ENCODE measurements at regions not wholly inside any gene's neighbourhood (a gene's known extent, or its start where the extent isn't known, plus 50 kb on each side); places are given as distances from the start of the nearest gene placed in this dataset.
"Not testable (repeated sequence)": the region's sequence is repeated elsewhere in the genome, so short reads cannot be mapped to it uniquely, and the experiment has no call there.

DNA sequence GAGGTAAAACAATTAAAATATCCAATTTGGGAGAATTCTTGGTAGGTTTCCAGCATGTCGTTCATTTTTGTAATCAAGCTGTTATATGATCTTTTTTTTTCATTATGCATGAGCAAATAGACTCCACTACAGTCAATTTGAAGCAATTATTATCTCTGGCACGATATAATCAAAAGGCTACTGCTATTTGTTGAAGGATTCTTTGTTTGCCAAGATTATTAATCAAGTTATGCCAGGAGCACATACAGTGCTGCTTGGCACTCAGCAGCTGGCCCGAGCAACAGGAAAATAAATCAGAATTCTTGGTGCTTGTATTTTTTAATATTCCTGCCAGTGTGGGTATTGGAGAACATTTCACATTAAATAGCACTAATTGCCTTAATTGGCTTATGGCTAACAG lies 279.5 kb downstream of the RND3 start:
- DNase-seq: peak; percentile 98

DNA sequence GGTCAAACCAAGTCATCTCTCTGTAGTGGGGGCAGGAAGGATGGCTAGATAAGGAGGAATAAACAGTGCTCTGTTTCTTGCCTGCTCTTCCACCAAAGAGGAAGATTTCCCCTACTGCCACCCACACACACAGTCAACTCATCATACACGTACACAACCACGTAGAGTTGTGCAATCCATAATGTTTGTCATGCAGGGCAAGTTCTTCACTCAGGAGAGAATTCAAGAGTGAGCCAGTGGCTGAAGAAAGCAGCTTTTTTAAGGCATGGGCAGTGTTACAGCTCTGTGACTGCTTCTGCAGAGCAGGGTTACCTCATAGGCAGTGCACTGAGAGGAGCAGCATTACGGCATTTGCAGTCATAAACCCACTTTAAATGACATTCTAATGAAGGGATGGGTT lies 283.0 kb downstream of the RND3 start:
- no peak for DNase-seq

DNA sequence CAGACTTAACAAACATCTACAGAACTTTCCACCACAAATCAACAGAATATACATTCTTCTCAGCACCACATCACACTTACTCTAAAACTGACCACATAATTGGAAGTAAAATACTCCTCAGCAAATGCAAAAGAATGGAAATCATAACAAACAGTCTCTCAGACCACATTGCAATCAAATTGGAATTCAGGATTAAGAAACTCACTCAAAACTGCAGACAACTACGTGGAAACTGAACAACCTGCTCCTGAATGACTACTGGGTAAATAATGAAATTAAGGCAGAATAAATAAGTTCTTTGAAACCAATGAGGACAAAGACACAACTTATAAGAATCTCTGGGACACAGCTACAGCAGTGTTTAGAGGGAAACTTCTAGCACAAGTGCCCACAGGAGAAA lies 292.7 kb downstream of the RND3 start:
- not testable (repeated sequence) for DNase-seq

DNA sequence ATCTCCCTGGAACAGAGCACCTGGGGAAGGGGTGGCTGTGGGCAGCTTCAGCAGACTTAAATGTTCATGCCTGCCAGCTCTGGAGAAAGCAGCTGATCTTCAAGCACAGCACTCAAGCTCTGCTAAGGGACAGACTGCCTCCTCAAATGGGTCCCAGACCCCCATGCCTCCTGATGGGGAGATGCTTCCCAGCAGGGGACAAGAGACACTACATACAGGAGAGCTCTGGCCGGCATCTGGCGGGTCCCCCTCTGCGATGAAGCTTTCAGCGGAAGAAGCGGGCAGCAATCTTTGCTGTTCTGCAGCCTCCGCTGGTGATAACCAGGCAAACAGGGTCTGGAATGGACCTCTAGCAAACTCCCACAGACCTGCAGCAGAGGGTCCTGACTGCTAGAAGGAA lies 294.8 kb downstream of the RND3 start:
- DNase-seq: no peak

DNA sequence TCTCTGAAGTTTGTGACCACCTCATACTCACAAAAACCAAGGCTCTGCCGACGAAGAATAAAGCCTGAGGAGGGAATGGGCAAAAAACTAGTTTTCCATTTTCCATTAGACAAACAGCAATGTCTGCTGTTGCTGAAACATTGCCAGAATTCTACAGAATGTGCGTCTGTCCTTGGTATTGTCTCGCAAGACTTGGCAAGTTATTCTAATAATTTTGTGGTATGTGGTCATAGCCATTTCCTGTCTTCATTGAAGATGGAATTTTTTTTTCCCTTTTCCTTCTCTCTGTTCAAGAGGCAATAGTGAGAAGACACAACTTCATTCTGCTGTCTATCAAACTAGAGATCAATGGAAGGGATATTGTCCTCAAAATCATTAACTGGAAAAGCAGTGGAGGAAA lies 296.1 kb downstream of the RND3 start:
- no peak for DNase-seq

DNA sequence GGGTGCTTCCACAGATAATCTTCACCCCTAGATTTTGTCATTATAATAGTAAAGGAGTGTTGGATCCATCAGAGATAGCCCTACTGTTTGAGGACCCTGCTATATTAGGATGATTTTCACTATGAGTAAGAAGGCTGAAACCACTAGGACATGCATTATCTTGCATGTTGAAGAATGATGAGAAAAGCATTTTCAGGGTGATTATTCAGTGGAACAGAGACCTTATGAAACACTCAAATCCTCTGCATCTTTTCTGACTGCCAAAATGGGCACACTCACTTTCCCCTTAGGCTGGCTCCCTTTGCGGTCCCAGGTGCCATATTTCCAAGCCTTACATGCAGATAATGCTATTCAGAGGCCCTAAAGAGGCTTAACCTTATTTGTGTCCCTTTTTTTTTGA lies 296.9 kb downstream of the RND3 start:
- DNase-seq: no peak

DNA sequence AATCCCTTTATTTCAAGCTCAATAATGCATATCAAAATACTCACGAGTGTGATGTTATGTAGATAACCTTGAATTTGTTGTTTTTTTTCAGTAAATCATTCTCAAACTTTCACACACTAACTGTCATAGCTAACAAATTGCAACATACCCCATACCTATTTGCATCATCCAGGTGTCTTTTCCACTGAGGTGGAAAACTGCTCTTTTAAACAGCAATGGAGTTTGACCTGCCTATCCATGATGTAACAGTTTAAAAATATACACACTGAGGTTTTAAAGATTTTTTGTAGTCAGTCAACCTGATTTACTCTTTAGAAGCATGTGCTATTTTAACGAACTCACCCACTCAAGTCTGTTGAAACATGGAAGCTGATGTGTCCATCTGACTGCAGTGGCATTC lies 298.7 kb downstream of the RND3 start:
- no peak for DNase-seq

DNA sequence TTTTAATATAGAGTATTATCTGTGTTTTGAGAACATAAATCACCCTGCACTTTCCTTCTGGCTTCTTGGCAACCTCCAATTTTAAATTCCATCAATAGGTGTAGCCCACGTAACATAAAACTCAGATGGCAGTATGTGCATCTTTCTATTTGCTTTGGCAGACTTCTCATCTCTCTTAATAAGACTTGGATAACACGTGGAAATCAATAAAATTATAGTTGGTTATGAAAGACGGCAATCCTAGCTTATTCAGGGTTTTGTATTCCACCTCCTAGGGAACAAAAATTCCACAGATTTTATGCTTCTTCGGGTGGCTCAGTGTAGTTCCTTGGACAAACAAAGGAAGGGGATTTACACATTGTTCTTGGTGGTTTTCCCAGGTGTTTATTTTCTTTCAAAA lies 299.3 kb downstream of the RND3 start:
- no peak for DNase-seq

DNA sequence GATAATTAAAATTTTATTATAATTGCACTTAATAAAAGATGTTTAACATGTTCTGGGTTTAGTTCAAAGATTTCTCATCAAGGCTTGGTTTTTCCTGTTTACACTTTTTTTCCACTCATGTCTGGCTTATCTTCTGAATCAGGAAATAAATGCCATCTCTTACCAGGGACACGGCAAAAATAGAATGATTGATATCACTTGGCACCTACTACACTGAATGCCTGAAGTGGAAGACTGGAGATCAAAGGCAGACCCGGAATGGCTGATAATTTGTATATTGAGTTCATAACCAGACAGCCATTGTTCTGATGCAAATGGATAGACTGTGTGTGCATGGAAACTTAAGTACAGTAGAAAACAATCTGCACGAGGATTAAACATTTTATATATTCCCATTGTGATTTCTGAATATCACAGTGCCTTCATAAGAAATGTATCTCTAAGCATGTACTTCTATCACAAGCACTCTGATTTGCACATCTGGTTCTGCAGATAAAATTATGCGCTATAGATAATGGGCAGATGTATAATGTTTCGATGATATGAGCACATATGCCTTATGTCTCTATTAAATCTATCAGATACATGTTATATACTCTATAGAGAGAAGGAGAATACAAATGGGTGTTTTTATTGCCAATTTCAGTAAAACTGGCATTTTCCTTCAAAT lies 304.8 kb downstream of the RND3 start:
- DNase-seq: peak; percentile 48

DNA sequence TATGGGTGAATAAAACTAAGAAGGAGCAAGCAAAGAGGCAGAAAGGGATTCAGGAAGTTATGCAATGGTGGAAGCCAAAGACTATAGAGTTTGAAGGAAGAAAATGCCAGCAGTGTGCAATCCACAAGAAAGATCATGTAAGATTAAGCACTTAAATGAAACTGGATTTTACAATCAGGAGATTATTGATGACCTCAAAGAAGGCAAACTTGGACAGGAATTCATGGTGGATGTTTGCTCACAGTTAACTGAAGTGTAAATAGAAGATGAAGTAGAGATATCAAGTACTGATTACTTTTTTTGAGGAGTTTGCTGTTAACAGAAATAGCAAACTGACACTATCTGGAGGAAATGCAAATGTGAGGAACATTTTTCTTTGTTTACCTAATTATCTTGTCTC lies 308.9 kb downstream of the RND3 start:
- no peak for DNase-seq

DNA sequence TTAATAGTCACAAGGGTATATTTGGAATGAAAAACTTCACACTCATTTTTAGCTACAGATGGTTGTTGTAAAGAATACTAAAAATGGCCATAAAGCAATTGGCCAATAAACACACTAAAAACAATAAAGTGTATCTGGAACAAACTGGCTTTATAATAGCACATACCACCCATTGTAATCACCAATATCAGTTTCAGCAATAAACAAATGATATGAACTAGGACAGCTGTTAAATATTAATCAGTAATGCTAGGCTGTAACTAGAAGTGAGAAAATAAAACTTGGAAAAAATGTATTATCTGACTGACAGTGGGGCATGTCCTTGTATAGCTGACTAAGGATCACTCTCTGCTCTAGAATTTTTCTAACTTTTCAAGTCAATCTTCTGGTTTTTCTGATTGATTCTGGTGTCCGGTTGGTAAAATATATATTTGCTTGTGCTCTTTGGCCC lies 312.5 kb downstream of the RND3 start:
- DNase-seq: no peak

DNA sequence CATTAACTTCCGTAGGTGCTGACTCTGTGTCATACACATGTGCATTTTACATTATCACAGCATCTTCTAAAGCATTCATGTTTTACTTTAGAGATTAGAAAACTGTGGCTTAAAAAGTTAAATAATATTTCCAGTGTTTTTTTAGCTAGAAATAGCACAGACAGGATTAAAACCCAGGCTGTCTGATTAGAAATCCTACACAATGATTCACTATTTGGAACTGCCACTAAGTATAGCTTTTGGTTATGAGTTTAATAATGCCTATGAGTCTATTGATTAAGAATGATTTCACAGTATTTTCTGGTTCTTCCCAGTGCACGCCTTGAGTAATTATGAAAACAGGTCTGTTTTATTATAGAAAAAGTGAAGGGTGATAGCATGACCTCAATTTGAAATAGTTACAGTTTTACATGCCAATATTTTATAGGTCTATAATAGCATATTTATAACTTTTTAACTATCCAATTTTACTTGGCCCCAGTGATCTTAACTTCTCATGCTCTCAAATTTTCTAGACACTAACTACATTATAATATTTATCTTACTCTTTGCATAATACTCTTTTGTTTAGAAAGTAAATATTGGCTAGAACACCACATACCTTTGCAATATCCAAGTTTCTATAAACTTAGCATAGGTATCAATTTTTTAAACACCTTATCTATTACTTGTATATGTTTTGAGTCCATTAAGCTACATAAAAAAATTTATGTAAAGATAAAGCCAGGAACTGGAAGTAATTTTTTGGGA lies 313.2 kb downstream of the RND3 start:
- no peak for DNase-seq

DNA sequence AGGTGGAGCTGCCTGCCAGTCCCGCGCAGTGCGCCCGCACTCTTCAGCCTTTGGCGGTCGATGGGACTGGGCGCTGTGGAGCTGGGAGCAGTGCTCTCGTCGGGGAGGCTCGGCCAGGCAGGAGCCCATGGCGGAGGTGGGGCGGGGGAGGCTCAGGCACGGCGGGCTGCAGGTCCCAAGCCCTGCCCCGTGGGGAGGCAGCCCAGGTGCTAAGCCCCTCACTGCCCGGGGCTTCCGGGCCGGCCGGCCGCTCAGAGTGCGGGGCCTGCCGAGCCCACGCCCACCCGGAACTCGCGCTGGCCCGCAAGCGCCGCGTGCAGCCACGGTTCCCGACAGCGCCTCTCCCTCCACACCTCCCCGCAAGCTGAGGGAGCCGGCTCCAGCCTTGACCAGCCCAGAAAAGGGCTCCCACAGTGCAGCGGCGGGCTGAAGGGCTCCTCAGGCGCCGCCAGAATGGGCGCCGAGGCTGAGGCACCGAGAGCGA lies 316.4 kb downstream of the RND3 start:
- no peak for DNase-seq

DNA sequence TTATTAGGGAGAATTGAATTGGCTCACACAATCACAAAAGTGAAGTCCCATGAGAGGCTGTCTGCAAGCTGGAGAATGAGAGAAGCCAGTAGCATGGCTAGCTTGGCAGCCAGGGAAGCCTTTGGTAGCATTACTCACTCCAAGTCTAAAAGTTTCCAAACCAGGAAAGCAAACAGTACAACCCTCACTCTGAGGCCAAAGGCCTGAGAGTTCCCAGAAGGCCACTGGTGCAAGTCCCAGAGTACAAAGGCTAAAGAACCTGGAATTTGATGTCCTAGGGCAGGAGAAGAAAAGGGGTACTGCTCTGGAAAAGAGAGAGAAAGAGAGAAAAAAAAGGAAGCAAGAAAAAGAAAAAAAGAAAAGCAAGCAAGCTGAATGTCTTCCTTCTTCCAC lies 318.2 kb downstream of the RND3 start:
- DNase-seq: no peak

DNA sequence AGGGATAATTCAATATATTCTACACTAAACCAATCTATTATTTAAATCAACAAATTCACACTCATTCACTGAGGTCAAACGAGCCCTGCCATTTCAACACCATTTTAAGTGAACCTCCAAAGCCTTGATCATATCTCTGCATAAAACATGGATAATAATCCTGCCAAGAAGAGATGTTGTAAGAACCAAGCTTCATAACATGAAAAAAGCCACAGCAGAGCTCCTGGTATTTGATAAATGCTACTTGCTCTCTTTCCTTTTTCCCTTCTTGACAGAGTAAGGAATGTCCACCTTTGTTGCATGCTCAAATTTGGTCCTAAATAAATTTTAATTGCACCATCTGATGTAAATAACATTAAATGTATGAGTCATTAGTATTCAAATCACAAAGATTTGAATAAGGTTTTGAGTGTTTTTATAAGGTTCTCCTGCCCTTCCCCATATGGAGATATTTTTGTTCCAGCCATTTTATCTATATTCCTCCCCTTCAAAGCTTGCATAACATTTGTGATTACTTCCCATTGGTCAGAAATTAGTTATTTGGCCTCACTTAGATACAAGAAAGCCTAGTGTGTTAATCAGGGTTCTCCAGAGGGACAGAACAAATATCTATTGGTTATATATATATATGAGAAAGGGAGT lies 318.8 kb downstream of the RND3 start:
- no peak for DNase-seq

DNA sequence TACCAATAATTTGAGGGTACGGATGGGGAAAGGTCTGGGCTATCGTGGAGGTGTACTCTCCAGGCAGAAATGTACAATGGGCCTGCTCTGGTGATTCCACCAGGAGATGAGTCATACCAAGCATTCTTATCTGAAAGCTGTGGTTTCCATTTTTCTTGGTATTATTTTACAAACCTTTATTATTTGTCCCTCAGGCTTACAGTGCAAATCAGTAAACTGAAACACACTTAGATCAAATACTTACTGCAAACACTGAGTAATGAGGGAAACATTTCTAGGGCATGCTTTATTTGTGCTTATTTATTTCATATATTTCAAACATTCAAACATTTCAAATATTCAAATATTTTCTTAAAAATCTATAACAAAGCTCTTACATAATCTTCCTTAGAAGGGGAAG lies 319.8 kb downstream of the RND3 start:
- no peak for DNase-seq

DNA sequence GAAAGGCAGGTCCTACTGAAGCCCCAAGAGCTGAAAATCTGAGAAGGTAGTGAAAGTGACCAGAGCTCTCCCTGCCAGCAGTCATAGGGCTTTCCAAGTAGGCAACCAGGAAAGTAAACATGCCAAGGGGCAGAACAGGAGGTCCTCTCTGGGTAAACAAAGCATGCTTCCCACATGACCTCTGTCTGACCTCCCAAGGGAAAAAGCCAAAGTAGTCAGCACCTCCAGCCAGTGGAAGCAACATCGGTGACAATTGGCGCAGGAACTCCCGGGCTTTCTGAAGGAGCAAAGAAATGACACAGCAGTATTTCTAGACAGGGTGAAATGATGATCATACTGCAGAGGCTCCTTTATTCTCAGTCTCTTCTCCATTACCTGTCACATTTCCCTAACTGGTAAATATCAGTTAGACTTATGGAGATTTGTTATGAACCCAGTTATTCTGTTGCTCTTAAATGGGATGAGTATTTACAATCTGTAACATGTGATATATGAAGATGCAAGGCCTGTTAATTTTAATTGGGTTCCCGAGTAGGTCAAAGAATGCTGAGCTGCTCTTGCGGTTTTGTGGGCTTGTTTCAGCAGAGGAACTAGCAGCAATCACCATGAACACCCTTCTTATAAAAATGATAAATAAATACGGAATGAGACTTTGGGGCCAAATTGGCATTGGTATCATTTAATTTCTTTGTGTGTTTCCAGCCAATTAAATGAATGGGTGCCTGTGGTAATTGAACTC lies 321.0 kb downstream of the RND3 start:
- peak; percentile 81 for DNase-seq

DNA sequence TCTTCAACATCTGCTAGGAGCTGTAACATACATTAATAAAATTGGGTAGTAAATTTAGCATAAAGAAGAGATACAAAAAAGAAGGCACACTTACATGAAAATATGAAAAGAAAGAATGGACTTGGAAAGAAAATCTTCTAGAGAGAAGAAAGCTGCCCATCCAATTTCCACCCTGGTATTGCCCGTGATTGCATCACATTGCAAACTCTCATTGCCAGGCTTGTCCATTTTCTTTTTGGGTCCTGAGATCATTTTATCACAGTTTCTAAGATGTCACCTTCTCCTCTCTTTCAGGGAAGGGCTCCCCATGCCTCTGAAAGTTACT lies 321.5 kb downstream of the RND3 start:
- DNase-seq: no peak

DNA sequence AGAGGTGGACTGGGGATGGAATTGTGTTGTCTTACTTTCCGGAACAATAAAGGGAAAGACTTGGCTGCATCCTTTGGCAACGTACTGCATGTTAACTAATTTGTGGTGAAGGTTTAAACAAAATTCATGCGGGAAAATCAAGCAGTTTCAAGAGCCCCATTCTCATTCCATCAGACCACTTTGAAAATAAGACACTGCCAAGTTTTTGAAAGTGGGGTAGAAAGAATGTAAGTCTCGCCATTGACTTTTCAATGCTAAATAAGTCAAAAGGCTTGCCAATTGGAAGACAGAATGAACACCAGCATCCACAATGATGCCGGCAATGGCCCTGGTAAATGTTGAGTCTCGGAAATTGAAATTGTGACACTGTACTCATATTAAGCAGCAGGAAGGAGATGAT lies 322.0 kb downstream of the RND3 start:
- no peak for DNase-seq

DNA sequence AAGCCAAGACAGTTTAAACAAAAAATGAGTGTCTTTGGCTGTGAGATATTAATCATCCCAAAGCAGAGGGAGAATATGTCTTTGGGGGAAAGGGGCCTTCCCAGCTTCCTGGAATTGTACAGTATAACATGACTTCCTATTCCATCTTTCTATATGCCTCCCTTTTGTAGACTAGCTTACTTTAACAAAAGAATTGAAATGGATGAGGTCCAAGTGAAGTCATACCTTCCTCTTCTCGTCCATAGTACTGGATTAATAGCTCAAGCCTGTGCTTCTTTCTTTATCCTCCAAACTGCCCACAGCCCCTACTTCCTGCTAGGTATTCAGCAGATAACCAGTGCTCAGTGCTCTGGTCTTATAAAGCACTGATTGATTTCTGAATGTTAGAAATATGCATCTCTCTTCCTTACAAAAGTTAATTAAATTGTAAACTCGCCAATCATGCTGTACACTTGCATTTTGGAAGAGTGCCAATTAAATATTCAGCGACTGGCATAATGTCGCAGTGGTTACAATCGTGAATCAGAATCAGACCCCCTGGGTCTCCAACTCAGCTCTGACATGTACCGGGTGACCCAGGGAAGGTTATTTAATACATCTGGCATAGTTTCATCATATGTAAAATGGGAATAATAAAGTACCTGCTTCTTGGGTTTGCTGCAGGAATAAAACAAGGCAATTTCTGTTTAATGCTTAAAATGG lies 325.1 kb downstream of the RND3 start:
- DNase-seq: peak; percentile 48

DNA sequence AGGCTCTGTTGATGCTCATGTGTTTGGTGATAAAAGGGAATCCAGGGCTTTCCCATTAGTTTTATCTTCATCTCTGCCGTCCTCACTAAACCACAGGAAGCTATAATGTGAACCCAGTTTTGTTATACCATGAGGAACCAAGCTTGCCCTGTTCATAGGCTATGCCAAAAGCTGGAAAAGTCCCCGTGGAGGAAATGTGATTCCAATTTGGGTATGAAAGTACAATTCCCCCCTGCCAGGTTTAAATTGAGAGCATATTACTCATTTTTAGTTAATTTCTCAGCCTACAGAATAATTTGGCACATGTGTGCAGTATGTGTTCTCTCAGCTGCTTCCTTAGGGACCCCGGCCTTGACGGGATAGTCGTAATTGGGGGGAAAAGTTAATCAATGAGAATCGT lies 327.4 kb downstream of the RND3 start:
- no peak for DNase-seq

DNA sequence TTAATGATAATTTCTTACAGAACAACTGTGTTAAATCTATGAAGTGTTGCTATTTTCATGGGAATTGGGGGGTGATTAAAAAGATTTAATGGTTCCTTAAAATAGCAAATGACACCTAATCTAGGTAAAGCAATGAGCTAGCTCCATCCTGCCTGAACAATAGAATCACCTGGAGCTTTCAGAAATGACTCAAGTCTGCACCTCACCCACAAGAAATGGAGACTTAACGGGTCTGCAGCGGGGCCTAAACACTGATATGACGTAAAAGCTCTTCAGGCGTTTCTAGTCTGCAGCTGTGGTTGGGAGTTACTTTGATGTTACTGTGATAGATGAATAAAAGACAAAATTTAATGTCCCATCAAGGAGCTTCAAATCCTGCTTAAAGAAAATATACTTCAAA lies 328.2 kb downstream of the RND3 start:
- no peak for DNase-seq

DNA sequence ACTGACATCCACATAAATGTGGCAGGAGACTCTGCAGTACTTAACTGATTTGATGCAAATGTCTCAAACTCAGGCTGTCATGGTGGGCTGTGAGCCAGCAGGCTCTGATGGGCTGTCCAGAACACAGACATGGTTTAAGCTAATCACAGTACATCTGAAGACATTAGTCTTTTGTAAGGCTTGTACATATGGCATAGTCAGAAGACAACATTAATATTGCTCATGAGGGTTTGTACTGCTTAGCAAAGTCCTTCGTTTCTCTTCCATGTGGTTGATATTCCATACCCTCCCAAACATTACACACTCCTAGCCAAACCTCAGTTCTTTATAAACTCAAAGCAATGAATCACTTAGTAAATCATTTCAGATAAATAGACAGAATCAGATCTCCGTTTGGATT lies 330.6 kb downstream of the RND3 start:
- DNase-seq: no peak

Measured in NCI-H1105 treated with DMSO at 0.1 percent for 48 hours (cell line).